CD14-positive monocyte (primary cell): ENCODE measurements at regions not wholly inside any gene's neighbourhood (a gene's known extent, or its start where the extent isn't known, plus 50 kb on each side); places are given as distances from the start of the nearest gene placed in this dataset.

ENCODE experiments used
- DNase-seq, 3 donors: peaks; one replicate each; pipeline ENCODE4 v3.0.0-alpha.2; 2011 to 2022
- H2AFZ ChIP-seq: 2 replicates; pipeline ENCODE4 v1.6.0; 2012; ENCODE audit warnings: mild to moderate bottlenecking, low read depth, low read length, inconsistent platforms; ENCODE audit not compliant: insufficient read depth, poor library complexity, severe bottlenecking
- H3K27ac ChIP-seq, 2 donors: 1 replicate in 1 of 2; 2 replicates in 1 of 2; pipeline ENCODE4 v1.5.1; 2012 to 2013; ENCODE audit warnings: low read length in 2 of 2, control low read depth in 1 of 2, inconsistent platforms in 1 of 2, low read depth in 1 of 2, mild to moderate bottlenecking in 1 of 2
- H3K27me3 ChIP-seq, 2 donors: one replicate each; pipeline versions ENCODE4 v1.6.0 to v1.6.1; 2011 to 2013; ENCODE audit warnings: low read length in 2 of 2; ENCODE audit not compliant: control insufficient read depth in 2 of 2, insufficient read depth in 2 of 2
- H3K36me3 ChIP-seq, 2 donors: replicated peaks in 1 of 2; 1 replicate in 1 of 2; 2 replicates in 1 of 2; pipeline versions ENCODE4 v1.5.1 to v1.6.1; 2012 to 2013; ENCODE audit warnings: low read length in 2 of 2, control low read depth in 1 of 2, inconsistent platforms in 1 of 2, mild to moderate bottlenecking in 1 of 2; ENCODE audit not compliant: insufficient read depth in 2 of 2, control insufficient read depth in 1 of 2
- H3K4me1 ChIP-seq, 2 donors: 1 replicate in 1 of 2; 2 replicates in 1 of 2; pipeline versions ENCODE4 v1.5.1 to v1.6.1; 2012 to 2013; ENCODE audit warnings: low read length in 2 of 2, control low read depth in 1 of 2, inconsistent platforms in 1 of 2, mild to moderate bottlenecking in 1 of 2, moderate library complexity in 1 of 2; ENCODE audit not compliant: insufficient read depth in 2 of 2, control insufficient read depth in 1 of 2
- H3K4me2 ChIP-seq: replicated peaks from 2 replicates; pipeline ENCODE3; 2012; ENCODE audit warnings: low read length, moderate library complexity, mild to moderate bottlenecking; ENCODE audit not compliant: poor library complexity, severe bottlenecking; ENCODE audit errors: extremely low read depth
- H3K4me3 ChIP-seq, 3 experiments: fragments of 200-600 bp in 1 of 3; sonication (generic) in 1 of 3; replicated peaks in 1 of 3; 1 replicate in 2 of 3; 2 replicates in 1 of 3; pipeline ENCODE4 v1.5.1; 2011 to 2013; ENCODE audit warnings: low read length in 3 of 3, mild to moderate bottlenecking in 3 of 3, control low read depth in 2 of 3, low read depth in 2 of 3, inconsistent platforms in 1 of 3, moderate library complexity in 1 of 3
- H3K79me2 ChIP-seq: 2 replicates; pipeline ENCODE4 v1.6.0; 2012; ENCODE audit warnings: mild to moderate bottlenecking, control low read depth, inconsistent platforms, low read length, moderate library complexity; ENCODE audit not compliant: insufficient read depth
- H3K9ac ChIP-seq: 2 replicates; pipeline ENCODE4 v1.6.0; 2017; ENCODE audit warnings: low read length, mild to moderate bottlenecking; ENCODE audit not compliant: insufficient read depth, poor library complexity, severe bottlenecking
- H3K9me3 ChIP-seq, 2 donors: replicated peaks in 1 of 2; 1 replicate in 1 of 2; 2 replicates in 1 of 2; pipeline versions ENCODE4 v1.5.1 to v1.6.1; 2012 to 2013; ENCODE audit warnings: low read length in 2 of 2, control low read depth in 1 of 2; ENCODE audit not compliant: control insufficient read depth in 1 of 2, insufficient read depth in 1 of 2
- H4K20me1 ChIP-seq: 2 replicates; pipeline ENCODE4 v1.6.0; 2012; ENCODE audit warnings: mild to moderate bottlenecking, low read length, control low read depth, moderate library complexity; ENCODE audit not compliant: insufficient read depth
- H3K27ac Mint-ChIP-seq, 7 donors: one replicate each; pipeline ENCODE4 v1.8.0; 2020; ENCODE audit warnings: mild to moderate bottlenecking in 7 of 7, mixed read lengths in 7 of 7, moderate library complexity in 6 of 7, inconsistent platforms in 2 of 7
- H3K27me3 Mint-ChIP-seq, 3 donors: one replicate each; pipeline ENCODE4 v1.8.0; 2021 to 2022; ENCODE audit warnings: low read depth in 3 of 3, mild to moderate bottlenecking in 3 of 3, mixed read lengths in 3 of 3, moderate library complexity in 3 of 3, inconsistent platforms in 1 of 3
- H3K36me3 Mint-ChIP-seq, 2 donors: one replicate each; pipeline ENCODE4 v1.8.0; 2020; ENCODE audit warnings: mixed read lengths in 2 of 2, inconsistent platforms in 1 of 2, mild to moderate bottlenecking in 1 of 2
- H3K4me1 Mint-ChIP-seq: one replicate; pipeline ENCODE4 v1.8.0; 2020; ENCODE audit warnings: mild to moderate bottlenecking, mixed read lengths
- H3K4me3 Mint-ChIP-seq, 2 donors: one replicate each; pipeline ENCODE4 v1.8.0; 2020; ENCODE audit warnings: mild to moderate bottlenecking in 2 of 2, mixed read lengths in 2 of 2, moderate library complexity in 1 of 2
- H3K9me3 Mint-ChIP-seq, 7 donors: one replicate each; pipeline ENCODE4 v1.8.0; 2020 to 2022; ENCODE audit warnings: mixed read lengths in 7 of 7, mild to moderate bottlenecking in 6 of 7, moderate library complexity in 6 of 7, inconsistent platforms in 2 of 7
- WGBS: methylation state at CpG from one replicate; pipeline ENCODE4 v1.1.5; 2013; ENCODE audit warnings: missing lambda C conversion rate; ENCODE audit not compliant: insufficient coverage; 5-methylcytosine and 5-hydroxymethylcytosine counted together
- intact Hi-C, 2 donors: fragments of 100-400 bp; cut with micrococcal nuclease; formaldehyde crosslinking; loops; one replicate each; pipeline versions ENCODE4 v1.15.0 to v1.15.1; 2023
- TF ChIP-seq, protein P1 (sequence below): fragments of 200-600 bp; IDR thresholded peaks from one replicate; pipeline ENCODE4 v1.8.0; 2022; ENCODE audit warnings: antibody characterized with exemption, mild to moderate bottlenecking

DNA sequence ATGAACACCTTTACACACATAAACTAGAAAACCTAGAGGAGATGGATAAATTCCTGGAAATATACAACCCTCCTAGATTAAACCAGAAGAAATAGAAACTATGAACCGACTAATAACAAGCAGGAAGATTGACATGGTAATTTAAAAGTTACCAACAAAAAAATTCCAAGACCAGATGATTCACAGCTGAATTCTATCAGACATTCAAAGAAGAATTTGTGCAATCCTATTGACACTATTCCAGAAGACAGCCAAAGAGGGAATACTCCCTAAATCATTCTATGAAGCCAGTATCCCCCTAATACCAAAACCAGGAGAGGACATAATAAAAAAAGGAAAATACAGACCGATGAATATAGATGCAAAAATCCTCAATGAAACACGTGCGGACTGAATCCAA is 102.6 kb upstream of the KRR1 start:
- Histone ChIP-seq H3K9ac (no peak overlapping the region), H3K79me2 (no peaks in the 10 kb centered on the region), H4K20me1 (no peaks in the 10 kb centered on the region), H2AFZ (no peak overlapping the region), H3K36me3 (no peaks in the 10 kb centered on the region), H3K27ac (no peak overlapping the region), H3K27me3 (no peaks in the 10 kb centered on the region), H3K9me3 (peaks cover 0 to 4% of the 10 kb centered on the region in 2 donors), H3K4me3 (no peak overlapping the region), H3K4me1 (no peaks in the 10 kb centered on the region), H3K4me2 (no peak overlapping the region)
- peaks cover 0 to 8% (median 0%) of the 10 kb centered on the region in 3 donors for H3K27me3 Mint-ChIP-seq
- H3K27ac Mint-ChIP-seq, result no peak overlapping the region
- H3K4me1 Mint-ChIP-seq, result no peaks in the 10 kb centered on the region
- H3K4me3 Mint-ChIP-seq, result no peak overlapping the region
- no peaks in the 10 kb centered on the region for H3K36me3 Mint-ChIP-seq
- DNase-seq, result no peak
- H3K9me3 Mint-ChIP-seq, result peaks cover 0 to 10% (median 4%) of the 10 kb centered on the region in 7 donors
- intact Hi-C loops, result no loop called here
- TF ChIP-seq, protein P1, sequence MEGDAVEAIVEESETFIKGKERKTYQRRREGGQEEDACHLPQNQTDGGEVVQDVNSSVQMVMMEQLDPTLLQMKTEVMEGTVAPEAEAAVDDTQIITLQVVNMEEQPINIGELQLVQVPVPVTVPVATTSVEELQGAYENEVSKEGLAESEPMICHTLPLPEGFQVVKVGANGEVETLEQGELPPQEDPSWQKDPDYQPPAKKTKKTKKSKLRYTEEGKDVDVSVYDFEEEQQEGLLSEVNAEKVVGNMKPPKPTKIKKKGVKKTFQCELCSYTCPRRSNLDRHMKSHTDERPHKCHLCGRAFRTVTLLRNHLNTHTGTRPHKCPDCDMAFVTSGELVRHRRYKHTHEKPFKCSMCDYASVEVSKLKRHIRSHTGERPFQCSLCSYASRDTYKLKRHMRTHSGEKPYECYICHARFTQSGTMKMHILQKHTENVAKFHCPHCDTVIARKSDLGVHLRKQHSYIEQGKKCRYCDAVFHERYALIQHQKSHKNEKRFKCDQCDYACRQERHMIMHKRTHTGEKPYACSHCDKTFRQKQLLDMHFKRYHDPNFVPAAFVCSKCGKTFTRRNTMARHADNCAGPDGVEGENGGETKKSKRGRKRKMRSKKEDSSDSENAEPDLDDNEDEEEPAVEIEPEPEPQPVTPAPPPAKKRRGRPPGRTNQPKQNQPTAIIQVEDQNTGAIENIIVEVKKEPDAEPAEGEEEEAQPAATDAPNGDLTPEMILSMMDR, result no peak
- WGBS, result no CpG with 5 or more reads among the region's 4 CpGs

DNA sequence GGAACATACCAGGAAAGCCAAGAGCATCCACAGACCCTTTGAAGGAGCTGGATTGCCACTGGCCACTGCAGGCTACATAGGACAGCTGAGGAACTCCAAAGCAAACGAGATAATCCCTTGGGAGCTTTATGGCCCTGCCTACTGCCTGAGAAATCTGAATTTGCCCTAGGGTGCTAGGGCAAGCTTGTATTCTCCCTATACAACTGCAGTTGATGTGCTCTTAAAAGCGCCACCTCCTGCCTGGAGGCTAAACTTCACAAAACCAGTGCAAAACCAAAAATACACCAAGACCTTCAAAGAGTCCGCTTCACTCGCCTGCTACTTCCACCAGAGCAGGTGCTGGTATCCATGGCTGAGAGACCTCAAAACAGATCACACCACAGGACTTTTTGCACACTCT is 99.6 kb upstream of the KRR1 start:
- H3K79me2 ChIP-seq, result no peaks in the 10 kb centered on the region
- no peak overlapping the region for H3K27ac ChIP-seq
- Mint-ChIP-seq H3K9me3 (peaks cover 0 to 4% (median 3%) of the 10 kb centered on the region in 7 donors), H3K4me3 (no peak overlapping the region), H3K27me3 (peaks cover 0 to 8% (median 0%) of the 10 kb centered on the region in 3 donors), H3K4me1 (no peaks in the 10 kb centered on the region), H3K36me3 (no peaks in the 10 kb centered on the region), H3K27ac (no peak overlapping the region)
- TF ChIP-seq, protein P1, result no peak
- WGBS, result 96% methylated on average over 4 of the region's 4 CpGs
- H4K20me1 ChIP-seq, result no peaks in the 10 kb centered on the region
- no peak overlapping the region for H3K4me3 ChIP-seq
- H3K9ac ChIP-seq, result no peak overlapping the region
- intact Hi-C loops, result no loop called here
- H3K4me1 ChIP-seq, result no peaks in the 10 kb centered on the region
- H3K9me3 ChIP-seq, result peaks cover 0 to 4% of the 10 kb centered on the region in 2 donors
- H3K4me2 ChIP-seq, result no peak overlapping the region
- H3K27me3 ChIP-seq, result no peaks in the 10 kb centered on the region
- no peak overlapping the region for H2AFZ ChIP-seq
- H3K36me3 ChIP-seq, result no peaks in the 10 kb centered on the region
- no peak for DNase-seq
